ENCODE measurements at regions not wholly inside any gene's neighbourhood (a gene's known extent, or its start where the extent isn't known, plus 50 kb on each side); places are given as distances from the start of the nearest gene placed in this dataset.

DNA sequence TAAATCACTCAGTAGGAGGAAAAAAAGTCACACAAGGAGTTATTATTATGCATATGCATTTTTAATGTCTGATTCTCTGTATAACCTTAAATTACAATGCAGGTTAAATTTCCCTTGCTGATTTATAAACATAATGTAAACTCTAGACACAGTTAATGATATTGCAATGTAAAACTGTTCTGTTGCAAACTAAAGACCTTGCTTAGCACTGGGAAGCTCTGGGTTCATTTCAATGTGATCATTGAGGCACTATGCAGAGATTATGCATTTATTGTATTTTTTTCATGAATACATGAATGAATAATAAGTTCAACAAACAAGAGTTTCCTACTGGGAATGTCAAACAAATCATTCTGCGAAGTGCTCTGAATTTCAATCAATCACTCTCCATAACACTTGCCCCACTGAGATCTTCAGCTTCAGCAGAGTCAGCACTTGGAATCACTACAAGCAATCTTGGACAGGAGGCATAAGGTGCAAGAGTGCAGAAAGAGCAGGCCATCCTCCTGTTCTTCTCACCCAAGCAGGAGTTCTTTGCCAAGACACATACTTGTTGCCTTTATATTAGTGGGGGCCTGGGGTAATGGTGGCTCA, 232.1 kb downstream of the CSNK1G3 start:
- no peaks in the 10 kb centered on the region for H4K20me1 ChIP-seq (ENCODE audit: control insufficient read depth, extremely low read depth, insufficient read depth, low read length)
- no peak overlapping the region for H2AFZ ChIP-seq (ENCODE audit: low read length)
- H3K4me2 ChIP-seq (ENCODE audit: extremely low read depth, insufficient read depth, low read length) = no peak overlapping the region
- no peaks in the 10 kb centered on the region for H3K4me1 ChIP-seq (ENCODE audit: control insufficient read depth, extremely low read depth, insufficient read depth, low read length)
- DNase-seq (ENCODE audit: low read depth in 2 of 2) = no peak
- no peak overlapping the region for H3K27ac ChIP-seq (ENCODE audit: insufficient read depth, low read length)
- H3K9me3 ChIP-seq (ENCODE audit: control insufficient read depth, insufficient read depth, low read depth, low read length) = no peaks in the 10 kb centered on the region
- no peak overlapping the region for H3K4me3 ChIP-seq (replicated peaks in 1 of 4; ENCODE audit: control extremely low read depth in 1 of 4, insufficient read depth in 1 of 4, low read depth in 3 of 4, low read length in 4 of 4)
- H3K36me3 ChIP-seq (ENCODE audit: control insufficient read depth, insufficient read depth, low read length) = no peaks in the 10 kb centered on the region
- TF ChIP-seq, protein P1, sequence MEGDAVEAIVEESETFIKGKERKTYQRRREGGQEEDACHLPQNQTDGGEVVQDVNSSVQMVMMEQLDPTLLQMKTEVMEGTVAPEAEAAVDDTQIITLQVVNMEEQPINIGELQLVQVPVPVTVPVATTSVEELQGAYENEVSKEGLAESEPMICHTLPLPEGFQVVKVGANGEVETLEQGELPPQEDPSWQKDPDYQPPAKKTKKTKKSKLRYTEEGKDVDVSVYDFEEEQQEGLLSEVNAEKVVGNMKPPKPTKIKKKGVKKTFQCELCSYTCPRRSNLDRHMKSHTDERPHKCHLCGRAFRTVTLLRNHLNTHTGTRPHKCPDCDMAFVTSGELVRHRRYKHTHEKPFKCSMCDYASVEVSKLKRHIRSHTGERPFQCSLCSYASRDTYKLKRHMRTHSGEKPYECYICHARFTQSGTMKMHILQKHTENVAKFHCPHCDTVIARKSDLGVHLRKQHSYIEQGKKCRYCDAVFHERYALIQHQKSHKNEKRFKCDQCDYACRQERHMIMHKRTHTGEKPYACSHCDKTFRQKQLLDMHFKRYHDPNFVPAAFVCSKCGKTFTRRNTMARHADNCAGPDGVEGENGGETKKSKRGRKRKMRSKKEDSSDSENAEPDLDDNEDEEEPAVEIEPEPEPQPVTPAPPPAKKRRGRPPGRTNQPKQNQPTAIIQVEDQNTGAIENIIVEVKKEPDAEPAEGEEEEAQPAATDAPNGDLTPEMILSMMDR (conservative IDR thresholded peaks at IDR 0.05 in 1 of 2, IDR thresholded peaks at IDR 0.05 in 1 of 2; ENCODE audit: low read depth in 1 of 2, low read length in 2 of 2) = no peak
- no peak for TF ChIP-seq EZH2 (IDR thresholded peaks at IDR 0.05; ENCODE audit: low read length, missing control alignments)
- H3K27me3 ChIP-seq (ENCODE audit: control insufficient read depth, insufficient read depth, low read length) = no peaks in the 10 kb centered on the region
- H3K79me2 ChIP-seq (ENCODE audit: control insufficient read depth, insufficient read depth, low read length) = no peaks in the 10 kb centered on the region
- H3K9ac ChIP-seq (ENCODE audit: insufficient read depth, low read length) = no peak overlapping the region

DNA sequence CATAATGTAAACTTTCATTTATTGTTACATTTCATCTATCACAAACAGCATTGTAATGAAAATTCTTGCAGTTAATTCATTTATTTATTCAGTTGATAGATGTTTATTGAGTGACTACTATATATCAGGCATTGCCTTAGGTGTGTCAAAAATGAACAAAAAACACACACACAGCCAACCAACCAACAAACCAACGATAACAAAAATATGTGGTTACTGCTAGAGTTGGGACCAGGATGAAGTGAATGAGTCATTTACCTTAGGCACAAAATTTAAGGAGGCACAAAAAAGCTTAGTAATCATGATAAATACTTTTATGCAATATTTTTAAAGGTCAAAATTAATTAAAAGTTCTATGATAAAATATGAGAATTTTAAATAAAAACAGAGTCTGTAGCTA, 223.4 kb downstream of the CSNK1G3 start:
- no peaks in the 10 kb centered on the region for H3K4me1 ChIP-seq (ENCODE audit: control insufficient read depth, extremely low read depth, insufficient read depth, low read length)
- H2AFZ ChIP-seq (ENCODE audit: low read length) = no peak overlapping the region
- no peaks in the 10 kb centered on the region for H3K27me3 ChIP-seq (ENCODE audit: control insufficient read depth, insufficient read depth, low read length)
- H3K9ac ChIP-seq (ENCODE audit: insufficient read depth, low read length) = no peak overlapping the region
- H3K36me3 ChIP-seq (ENCODE audit: control insufficient read depth, insufficient read depth, low read length) = no peaks in the 10 kb centered on the region
- H4K20me1 ChIP-seq (ENCODE audit: control insufficient read depth, extremely low read depth, insufficient read depth, low read length) = no peaks in the 10 kb centered on the region
- no peak overlapping the region for H3K27ac ChIP-seq (ENCODE audit: insufficient read depth, low read length)
- TF ChIP-seq, protein P1 (conservative IDR thresholded peaks at IDR 0.05 in 1 of 2, IDR thresholded peaks at IDR 0.05 in 1 of 2; ENCODE audit: low read depth in 1 of 2, low read length in 2 of 2) = no peak
- no peak for TF ChIP-seq EZH2 (IDR thresholded peaks at IDR 0.05; ENCODE audit: low read length, missing control alignments)
- no peaks in the 10 kb centered on the region for H3K9me3 ChIP-seq (ENCODE audit: control insufficient read depth, insufficient read depth, low read depth, low read length)
- no peak overlapping the region for H3K4me3 ChIP-seq (replicated peaks in 1 of 4; ENCODE audit: control extremely low read depth in 1 of 4, insufficient read depth in 1 of 4, low read depth in 3 of 4, low read length in 4 of 4)
- DNase-seq (ENCODE audit: low read depth in 2 of 2) = no peak
- no peak overlapping the region for H3K4me2 ChIP-seq (ENCODE audit: extremely low read depth, insufficient read depth, low read length)
- no peaks in the 10 kb centered on the region for H3K79me2 ChIP-seq (ENCODE audit: control insufficient read depth, insufficient read depth, low read length)

DNA sequence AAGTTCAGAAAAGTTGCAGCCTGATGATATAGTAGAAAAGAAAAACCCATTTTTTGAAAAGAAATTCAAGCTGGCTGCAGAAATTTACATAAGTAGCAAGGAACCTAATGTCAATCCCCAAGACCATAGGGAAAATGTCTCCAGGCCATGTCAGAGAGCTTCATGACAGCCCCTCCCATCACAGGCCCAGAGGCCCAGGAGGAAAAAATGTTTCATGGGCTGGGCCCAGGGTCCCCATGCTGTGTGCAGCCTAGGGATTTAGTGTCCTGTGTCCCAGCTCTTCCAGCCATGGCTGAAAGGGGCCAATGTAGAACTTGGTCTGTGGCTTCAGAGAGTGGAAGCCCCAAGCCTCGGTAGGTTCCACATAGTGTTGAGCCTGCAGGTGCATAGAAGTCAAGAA, 220.3 kb downstream of the CSNK1G3 start:
- no peaks in the 10 kb centered on the region for H4K20me1 ChIP-seq (ENCODE audit: control insufficient read depth, extremely low read depth, insufficient read depth, low read length)
- no peak overlapping the region for H3K27ac ChIP-seq (ENCODE audit: insufficient read depth, low read length)
- no peaks in the 10 kb centered on the region for H3K27me3 ChIP-seq (ENCODE audit: control insufficient read depth, insufficient read depth, low read length)
- H3K4me3 ChIP-seq (replicated peaks in 1 of 4; ENCODE audit: control extremely low read depth in 1 of 4, insufficient read depth in 1 of 4, low read depth in 3 of 4, low read length in 4 of 4) = no peak overlapping the region
- no peak for TF ChIP-seq EZH2 (IDR thresholded peaks at IDR 0.05; ENCODE audit: low read length, missing control alignments)
- TF ChIP-seq, protein P1 (conservative IDR thresholded peaks at IDR 0.05 in 1 of 2, IDR thresholded peaks at IDR 0.05 in 1 of 2; ENCODE audit: low read depth in 1 of 2, low read length in 2 of 2) = no peak
- no peak overlapping the region for H3K4me2 ChIP-seq (ENCODE audit: extremely low read depth, insufficient read depth, low read length)
- DNase-seq (ENCODE audit: low read depth in 2 of 2) = no peak
- no peaks in the 10 kb centered on the region for H3K4me1 ChIP-seq (ENCODE audit: control insufficient read depth, extremely low read depth, insufficient read depth, low read length)
- H3K79me2 ChIP-seq (ENCODE audit: control insufficient read depth, insufficient read depth, low read length) = no peaks in the 10 kb centered on the region
- no peak overlapping the region for H2AFZ ChIP-seq (ENCODE audit: low read length)
- no peaks in the 10 kb centered on the region for H3K9me3 ChIP-seq (ENCODE audit: control insufficient read depth, insufficient read depth, low read depth, low read length)
- no peak overlapping the region for H3K9ac ChIP-seq (ENCODE audit: insufficient read depth, low read length)
- no peaks in the 10 kb centered on the region for H3K36me3 ChIP-seq (ENCODE audit: control insufficient read depth, insufficient read depth, low read length)

Data from fibroblast of lung (primary cell).